CD14-positive monocyte (primary cell): ENCODE measurements at regions not wholly inside any gene's neighbourhood (a gene's known extent, or its start where the extent isn't known, plus 50 kb on each side); places are given as distances from the start of the nearest gene placed in this dataset.

Experiments
- DNase-seq, 3 donors: peaks; one replicate each; pipeline ENCODE4 v3.0.0-alpha.2; 2011 to 2022
- H2AFZ ChIP-seq: 2 replicates; pipeline ENCODE4 v1.6.0; 2012; ENCODE audit warnings: mild to moderate bottlenecking, low read depth, low read length, inconsistent platforms; ENCODE audit not compliant: insufficient read depth, poor library complexity, severe bottlenecking
- H3K27ac ChIP-seq, 2 donors: 1 replicate in 1 of 2; 2 replicates in 1 of 2; pipeline ENCODE4 v1.5.1; 2012 to 2013; ENCODE audit warnings: low read length in 2 of 2, control low read depth in 1 of 2, inconsistent platforms in 1 of 2, low read depth in 1 of 2, mild to moderate bottlenecking in 1 of 2
- H3K27me3 ChIP-seq, 2 donors: one replicate each; pipeline versions ENCODE4 v1.6.0 to v1.6.1; 2011 to 2013; ENCODE audit warnings: low read length in 2 of 2; ENCODE audit not compliant: control insufficient read depth in 2 of 2, insufficient read depth in 2 of 2
- H3K36me3 ChIP-seq, 2 donors: replicated peaks in 1 of 2; 1 replicate in 1 of 2; 2 replicates in 1 of 2; pipeline versions ENCODE4 v1.5.1 to v1.6.1; 2012 to 2013; ENCODE audit warnings: low read length in 2 of 2, control low read depth in 1 of 2, inconsistent platforms in 1 of 2, mild to moderate bottlenecking in 1 of 2; ENCODE audit not compliant: insufficient read depth in 2 of 2, control insufficient read depth in 1 of 2
- H3K4me1 ChIP-seq, 2 donors: 1 replicate in 1 of 2; 2 replicates in 1 of 2; pipeline versions ENCODE4 v1.5.1 to v1.6.1; 2012 to 2013; ENCODE audit warnings: low read length in 2 of 2, control low read depth in 1 of 2, inconsistent platforms in 1 of 2, mild to moderate bottlenecking in 1 of 2, moderate library complexity in 1 of 2; ENCODE audit not compliant: insufficient read depth in 2 of 2, control insufficient read depth in 1 of 2
- H3K4me2 ChIP-seq: replicated peaks from 2 replicates; pipeline ENCODE3; 2012; ENCODE audit warnings: low read length, moderate library complexity, mild to moderate bottlenecking; ENCODE audit not compliant: poor library complexity, severe bottlenecking; ENCODE audit errors: extremely low read depth
- H3K4me3 ChIP-seq, 3 experiments: fragments of 200-600 bp in 1 of 3; sonication (generic) in 1 of 3; replicated peaks in 1 of 3; 1 replicate in 2 of 3; 2 replicates in 1 of 3; pipeline ENCODE4 v1.5.1; 2011 to 2013; ENCODE audit warnings: low read length in 3 of 3, mild to moderate bottlenecking in 3 of 3, control low read depth in 2 of 3, low read depth in 2 of 3, inconsistent platforms in 1 of 3, moderate library complexity in 1 of 3
- H3K79me2 ChIP-seq: 2 replicates; pipeline ENCODE4 v1.6.0; 2012; ENCODE audit warnings: mild to moderate bottlenecking, control low read depth, inconsistent platforms, low read length, moderate library complexity; ENCODE audit not compliant: insufficient read depth
- H3K9ac ChIP-seq: 2 replicates; pipeline ENCODE4 v1.6.0; 2017; ENCODE audit warnings: low read length, mild to moderate bottlenecking; ENCODE audit not compliant: insufficient read depth, poor library complexity, severe bottlenecking
- H3K9me3 ChIP-seq, 2 donors: replicated peaks in 1 of 2; 1 replicate in 1 of 2; 2 replicates in 1 of 2; pipeline versions ENCODE4 v1.5.1 to v1.6.1; 2012 to 2013; ENCODE audit warnings: low read length in 2 of 2, control low read depth in 1 of 2; ENCODE audit not compliant: control insufficient read depth in 1 of 2, insufficient read depth in 1 of 2
- H4K20me1 ChIP-seq: 2 replicates; pipeline ENCODE4 v1.6.0; 2012; ENCODE audit warnings: mild to moderate bottlenecking, low read length, control low read depth, moderate library complexity; ENCODE audit not compliant: insufficient read depth
- H3K27ac Mint-ChIP-seq, 7 donors: one replicate each; pipeline ENCODE4 v1.8.0; 2020; ENCODE audit warnings: mild to moderate bottlenecking in 7 of 7, mixed read lengths in 7 of 7, moderate library complexity in 6 of 7, inconsistent platforms in 2 of 7
- H3K27me3 Mint-ChIP-seq, 3 donors: one replicate each; pipeline ENCODE4 v1.8.0; 2021 to 2022; ENCODE audit warnings: low read depth in 3 of 3, mild to moderate bottlenecking in 3 of 3, mixed read lengths in 3 of 3, moderate library complexity in 3 of 3, inconsistent platforms in 1 of 3
- H3K36me3 Mint-ChIP-seq, 2 donors: one replicate each; pipeline ENCODE4 v1.8.0; 2020; ENCODE audit warnings: mixed read lengths in 2 of 2, inconsistent platforms in 1 of 2, mild to moderate bottlenecking in 1 of 2
- H3K4me1 Mint-ChIP-seq: one replicate; pipeline ENCODE4 v1.8.0; 2020; ENCODE audit warnings: mild to moderate bottlenecking, mixed read lengths
- H3K4me3 Mint-ChIP-seq, 2 donors: one replicate each; pipeline ENCODE4 v1.8.0; 2020; ENCODE audit warnings: mild to moderate bottlenecking in 2 of 2, mixed read lengths in 2 of 2, moderate library complexity in 1 of 2
- H3K9me3 Mint-ChIP-seq, 7 donors: one replicate each; pipeline ENCODE4 v1.8.0; 2020 to 2022; ENCODE audit warnings: mixed read lengths in 7 of 7, mild to moderate bottlenecking in 6 of 7, moderate library complexity in 6 of 7, inconsistent platforms in 2 of 7
- WGBS: methylation state at CpG from one replicate; pipeline ENCODE4 v1.1.5; 2013; ENCODE audit warnings: missing lambda C conversion rate; ENCODE audit not compliant: insufficient coverage; 5-methylcytosine and 5-hydroxymethylcytosine counted together
- intact Hi-C, 2 donors: fragments of 100-400 bp; cut with micrococcal nuclease; formaldehyde crosslinking; loops; one replicate each; pipeline versions ENCODE4 v1.15.0 to v1.15.1; 2023
- TF ChIP-seq, protein P1 (sequence below): fragments of 200-600 bp; IDR thresholded peaks from one replicate; pipeline ENCODE4 v1.8.0; 2022; ENCODE audit warnings: antibody characterized with exemption, mild to moderate bottlenecking

DNA sequence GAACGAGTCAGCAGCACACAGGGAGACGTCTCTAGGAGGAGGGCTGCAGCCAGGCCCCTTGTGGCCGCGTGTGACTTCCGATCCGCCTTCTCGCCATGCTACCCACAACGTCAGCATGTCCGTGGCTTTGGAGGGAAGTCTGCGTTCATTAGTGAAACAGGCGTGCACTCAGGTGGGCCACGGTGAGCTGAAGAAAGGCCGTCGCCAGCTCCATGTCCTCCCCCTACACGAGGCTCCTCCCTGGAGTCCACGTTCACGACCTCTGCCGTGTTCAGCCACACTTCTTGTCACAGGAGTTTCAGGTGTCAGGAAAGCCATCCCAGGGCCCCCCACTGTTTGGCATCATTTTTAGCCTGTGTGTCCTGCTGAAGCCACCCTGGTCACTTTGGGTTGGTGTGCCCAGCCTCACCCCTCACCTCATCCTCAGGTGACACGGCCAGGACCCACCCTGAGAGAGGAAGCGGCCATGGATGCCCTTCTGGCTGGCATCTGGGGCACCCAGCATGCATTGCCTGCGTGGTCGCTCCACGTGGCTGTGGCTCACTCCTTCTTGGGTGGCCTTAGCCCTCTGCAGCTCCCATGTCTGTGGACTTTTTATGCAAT, 310.6 kb upstream of the SHH start:
- H3K4me1 ChIP-seq, result no peaks in the 10 kb centered on the region
- Mint-ChIP-seq H3K27ac (no peak overlapping the region), H3K27me3 (peaks cover 0 to 3% (median 2%) of the 10 kb centered on the region in 3 donors), H3K36me3 (no peaks in the 10 kb centered on the region), H3K4me3 (no peak overlapping the region), H3K4me1 (no peaks in the 10 kb centered on the region), H3K9me3 (peaks cover 0 to 10% (median 0%) of the 10 kb centered on the region in 7 donors)
- TF ChIP-seq, protein P1, sequence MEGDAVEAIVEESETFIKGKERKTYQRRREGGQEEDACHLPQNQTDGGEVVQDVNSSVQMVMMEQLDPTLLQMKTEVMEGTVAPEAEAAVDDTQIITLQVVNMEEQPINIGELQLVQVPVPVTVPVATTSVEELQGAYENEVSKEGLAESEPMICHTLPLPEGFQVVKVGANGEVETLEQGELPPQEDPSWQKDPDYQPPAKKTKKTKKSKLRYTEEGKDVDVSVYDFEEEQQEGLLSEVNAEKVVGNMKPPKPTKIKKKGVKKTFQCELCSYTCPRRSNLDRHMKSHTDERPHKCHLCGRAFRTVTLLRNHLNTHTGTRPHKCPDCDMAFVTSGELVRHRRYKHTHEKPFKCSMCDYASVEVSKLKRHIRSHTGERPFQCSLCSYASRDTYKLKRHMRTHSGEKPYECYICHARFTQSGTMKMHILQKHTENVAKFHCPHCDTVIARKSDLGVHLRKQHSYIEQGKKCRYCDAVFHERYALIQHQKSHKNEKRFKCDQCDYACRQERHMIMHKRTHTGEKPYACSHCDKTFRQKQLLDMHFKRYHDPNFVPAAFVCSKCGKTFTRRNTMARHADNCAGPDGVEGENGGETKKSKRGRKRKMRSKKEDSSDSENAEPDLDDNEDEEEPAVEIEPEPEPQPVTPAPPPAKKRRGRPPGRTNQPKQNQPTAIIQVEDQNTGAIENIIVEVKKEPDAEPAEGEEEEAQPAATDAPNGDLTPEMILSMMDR, result no peak
- H3K36me3 ChIP-seq, result no peaks in the 10 kb centered on the region
- H3K27me3 ChIP-seq, result no peaks in the 10 kb centered on the region
- H3K4me3 ChIP-seq, result no peak overlapping the region
- no peaks in the 10 kb centered on the region for H4K20me1 ChIP-seq
- no peak overlapping the region for H3K4me2 ChIP-seq
- WGBS, result 87% methylated on average over 23 of the region's 23 CpGs
- no peak overlapping the region for H3K27ac ChIP-seq
- no peaks in the 10 kb centered on the region for H3K79me2 ChIP-seq
- no peak overlapping the region for H2AFZ ChIP-seq
- intact Hi-C loops, result no loop called here
- no peaks in the 10 kb centered on the region for H3K9me3 ChIP-seq
- DNase-seq, result no peak
- no peak overlapping the region for H3K9ac ChIP-seq

DNA sequence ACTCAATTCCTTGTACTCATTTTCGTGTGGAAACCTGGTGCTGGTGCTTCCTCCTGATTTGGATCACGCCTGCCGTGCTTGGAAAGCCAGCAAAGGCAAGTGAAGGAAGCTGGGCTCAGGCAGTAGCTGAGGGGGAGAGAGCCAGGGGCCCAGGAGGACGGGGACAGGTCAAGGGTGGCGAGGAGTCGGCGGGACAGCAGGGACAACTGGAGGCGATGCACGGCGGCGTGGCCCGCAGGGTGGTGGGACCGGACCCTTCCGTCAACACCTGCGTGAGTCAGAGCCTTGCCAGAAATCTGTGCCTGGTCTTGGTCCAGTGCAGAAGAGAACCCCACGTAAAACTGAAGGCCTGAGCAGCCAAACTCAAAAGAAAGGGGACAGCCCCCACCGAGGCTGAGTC, 309.7 kb upstream of the SHH start:
- H3K4me3 ChIP-seq, result no peak overlapping the region
- H2AFZ ChIP-seq, result no peak overlapping the region
- H3K4me2 ChIP-seq, result no peak overlapping the region
- no peaks in the 10 kb centered on the region for H3K36me3 ChIP-seq
- no peaks in the 10 kb centered on the region for H3K4me1 Mint-ChIP-seq
- H3K27ac Mint-ChIP-seq, result no peak overlapping the region
- no peaks in the 10 kb centered on the region for H3K36me3 Mint-ChIP-seq
- WGBS, result 92% methylated on average over 15 of the region's 17 CpGs
- no peak for DNase-seq
- H3K9me3 ChIP-seq, result no peaks in the 10 kb centered on the region
- H3K27me3 ChIP-seq, result no peaks in the 10 kb centered on the region
- no peaks in the 10 kb centered on the region for H4K20me1 ChIP-seq
- intact Hi-C loops, result no loop called here
- H3K4me1 ChIP-seq, result no peaks in the 10 kb centered on the region
- peaks cover 0 to 10% (median 0%) of the 10 kb centered on the region in 7 donors for H3K9me3 Mint-ChIP-seq
- no peaks in the 10 kb centered on the region for H3K79me2 ChIP-seq
- H3K27me3 Mint-ChIP-seq, result peaks cover 0 to 3% (median 2%) of the 10 kb centered on the region in 3 donors
- H3K9ac ChIP-seq, result no peak overlapping the region
- no peak overlapping the region for H3K27ac ChIP-seq
- H3K4me3 Mint-ChIP-seq, result no peak overlapping the region
- TF ChIP-seq, protein P1, result no peak
